ENCODE measurements at regions not wholly inside any gene's neighbourhood (a gene's known extent, or its start where the extent isn't known, plus 50 kb on each side); places are given as distances from the start of the nearest gene placed in this dataset.
A peak's percentile ranks its signal among the peaks of the same experiment; 100 is the strongest.

DNA sequence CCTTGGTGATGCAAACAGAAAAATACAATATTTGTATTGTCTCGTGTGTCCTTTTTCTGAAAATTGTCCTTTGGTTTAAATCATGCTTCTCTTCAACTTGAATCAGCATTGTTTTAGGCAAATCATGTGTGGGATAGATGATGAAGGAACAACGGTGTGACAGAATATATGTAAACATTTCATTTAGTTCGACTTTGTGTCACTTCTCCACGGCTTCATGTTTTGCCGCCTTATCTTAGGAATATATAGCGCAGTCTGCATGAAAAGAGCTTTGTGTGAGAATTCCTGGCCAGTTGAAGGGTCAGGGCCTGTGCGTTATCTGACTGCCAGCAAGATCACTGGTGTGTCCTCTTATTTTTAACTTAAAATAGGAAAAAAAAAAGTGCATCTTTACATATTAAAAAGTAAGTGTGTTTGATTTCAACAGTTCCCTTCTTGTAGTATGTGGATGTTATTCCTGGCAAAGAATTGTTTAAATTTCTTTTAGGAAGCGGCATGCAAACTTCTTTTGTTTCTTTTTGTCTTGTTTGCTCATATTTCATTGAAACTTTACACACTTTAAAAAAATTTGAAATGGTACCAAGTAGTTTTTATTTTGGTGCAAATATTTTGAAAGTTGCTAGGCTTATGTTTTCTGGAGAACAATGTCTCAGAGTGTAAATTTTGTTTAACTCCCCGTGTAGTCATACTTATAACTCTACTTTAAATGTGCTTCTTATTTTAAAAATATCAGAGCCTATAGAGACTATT is 465.2 kb downstream of the USP25 start:
- Mint-ChIP-seq H3K36me3 (ENCODE audit: low read depth, unreplicated experiment) (no peaks in the 10 kb centered on the region), H3K9me3 (ENCODE audit: unreplicated experiment) (peaks cover 6% of the 10 kb centered on the region), H3K27me3 (ENCODE audit: unreplicated experiment) (no peaks in the 10 kb centered on the region), H3K27ac (ENCODE audit: unreplicated experiment) (peak overlapping the region; percentile 84), H3K4me3 (ENCODE audit: unreplicated experiment) (peak overlapping the region; percentile 86), H3K4me1 (ENCODE audit: unreplicated experiment) (peaks cover 29% of the 10 kb centered on the region)
- no peak for DNase-seq (ENCODE audit: low spot score)
- TF ChIP-seq, protein P1, sequence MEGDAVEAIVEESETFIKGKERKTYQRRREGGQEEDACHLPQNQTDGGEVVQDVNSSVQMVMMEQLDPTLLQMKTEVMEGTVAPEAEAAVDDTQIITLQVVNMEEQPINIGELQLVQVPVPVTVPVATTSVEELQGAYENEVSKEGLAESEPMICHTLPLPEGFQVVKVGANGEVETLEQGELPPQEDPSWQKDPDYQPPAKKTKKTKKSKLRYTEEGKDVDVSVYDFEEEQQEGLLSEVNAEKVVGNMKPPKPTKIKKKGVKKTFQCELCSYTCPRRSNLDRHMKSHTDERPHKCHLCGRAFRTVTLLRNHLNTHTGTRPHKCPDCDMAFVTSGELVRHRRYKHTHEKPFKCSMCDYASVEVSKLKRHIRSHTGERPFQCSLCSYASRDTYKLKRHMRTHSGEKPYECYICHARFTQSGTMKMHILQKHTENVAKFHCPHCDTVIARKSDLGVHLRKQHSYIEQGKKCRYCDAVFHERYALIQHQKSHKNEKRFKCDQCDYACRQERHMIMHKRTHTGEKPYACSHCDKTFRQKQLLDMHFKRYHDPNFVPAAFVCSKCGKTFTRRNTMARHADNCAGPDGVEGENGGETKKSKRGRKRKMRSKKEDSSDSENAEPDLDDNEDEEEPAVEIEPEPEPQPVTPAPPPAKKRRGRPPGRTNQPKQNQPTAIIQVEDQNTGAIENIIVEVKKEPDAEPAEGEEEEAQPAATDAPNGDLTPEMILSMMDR (IDR thresholded peaks at IDR 0.05; ENCODE audit: unreplicated experiment), result no peak

DNA sequence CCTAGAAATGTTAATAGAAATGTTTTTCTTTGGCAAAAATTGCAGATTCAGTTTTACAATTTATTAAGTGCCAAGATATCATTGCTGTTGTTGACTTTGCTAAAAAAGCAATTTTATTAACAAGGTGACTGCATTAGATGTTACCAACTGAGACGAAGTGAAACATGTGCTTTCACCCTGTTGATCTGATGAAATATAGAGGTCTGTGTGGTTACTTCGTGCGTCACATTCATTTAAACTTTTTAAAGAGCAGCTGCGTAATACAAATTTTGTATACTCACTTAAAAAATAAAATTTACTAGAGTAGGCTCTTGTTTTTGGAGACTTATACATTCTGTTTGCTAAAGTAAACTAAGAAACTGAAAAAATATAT is 465.7 kb downstream of the USP25 start:
- peaks cover 6% of the 10 kb centered on the region for H3K9me3 Mint-ChIP-seq (ENCODE audit: unreplicated experiment)

DNA sequence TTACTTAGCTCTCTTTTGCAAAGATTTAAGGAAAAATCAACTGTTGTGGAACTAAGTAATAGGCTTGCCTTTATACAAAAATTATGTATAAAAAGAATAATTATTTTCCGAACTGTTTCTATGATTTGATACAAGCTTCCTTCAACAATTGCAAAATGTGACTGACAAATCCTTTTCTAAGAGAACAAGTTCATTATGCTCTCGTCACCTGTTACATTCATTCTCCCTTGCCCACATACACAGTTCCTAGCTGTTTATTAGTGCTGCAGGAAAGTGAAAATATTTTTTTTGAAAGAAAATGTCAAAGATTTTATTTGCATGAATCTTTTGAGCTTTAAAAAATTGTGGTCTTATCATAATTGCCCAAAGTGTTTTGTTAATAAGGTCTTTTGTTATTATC is 466.2 kb downstream of the USP25 start:
- H3K27ac Mint-ChIP-seq (ENCODE audit: unreplicated experiment), result no peak overlapping the region
- TF ChIP-seq, protein P1 (IDR thresholded peaks at IDR 0.05; ENCODE audit: unreplicated experiment), result no peak
- peaks cover 6% of the 10 kb centered on the region for H3K9me3 Mint-ChIP-seq (ENCODE audit: unreplicated experiment)
- no peaks in the 10 kb centered on the region for H3K27me3 Mint-ChIP-seq (ENCODE audit: unreplicated experiment)
- no peak for DNase-seq (ENCODE audit: low spot score)
- H3K4me1 Mint-ChIP-seq (ENCODE audit: unreplicated experiment), result peaks cover 29% of the 10 kb centered on the region
- H3K4me3 Mint-ChIP-seq (ENCODE audit: unreplicated experiment), result peak overlapping the region; percentile 82
- peaks cover under 1% of the 10 kb centered on the region for H3K36me3 Mint-ChIP-seq (ENCODE audit: low read depth, unreplicated experiment)

More for the DNA sequence above, 465.7 kb downstream of the USP25 start:
- Mint-ChIP-seq H3K27ac (ENCODE audit: unreplicated experiment) (peak overlapping the region; percentile 84), H3K4me3 (ENCODE audit: unreplicated experiment) (peak overlapping the region; percentile 81), H3K4me1 (ENCODE audit: unreplicated experiment) (peaks cover 29% of the 10 kb centered on the region), H3K27me3 (ENCODE audit: unreplicated experiment) (no peaks in the 10 kb centered on the region), H3K36me3 (ENCODE audit: low read depth, unreplicated experiment) (no peaks in the 10 kb centered on the region)
- TF ChIP-seq, protein P1 (IDR thresholded peaks at IDR 0.05; ENCODE audit: unreplicated experiment), result no peak
- DNase-seq (ENCODE audit: low spot score), result no peak

DNA sequence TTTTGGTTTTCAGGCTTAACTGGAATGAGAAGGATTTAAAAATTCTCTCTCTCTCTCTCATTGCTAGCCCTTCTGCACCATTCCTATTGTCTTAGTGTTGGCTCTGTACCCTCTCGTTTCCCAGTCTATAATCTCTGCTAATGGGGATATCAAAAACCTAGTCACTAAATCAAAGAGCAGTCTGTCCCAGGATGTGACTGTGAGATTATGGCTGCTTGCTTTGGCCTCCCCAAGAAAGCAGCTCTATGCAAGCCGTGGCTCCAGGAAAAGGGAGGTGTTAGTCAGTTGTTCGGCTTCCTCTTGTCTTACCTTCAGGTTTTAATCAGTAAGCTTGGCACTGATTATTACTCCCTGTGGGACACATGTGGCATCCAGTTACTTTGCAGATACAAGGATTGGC is 468.8 kb downstream of the USP25 start:
- H3K4me3 Mint-ChIP-seq (ENCODE audit: unreplicated experiment), result no peak overlapping the region
- H3K9me3 Mint-ChIP-seq (ENCODE audit: unreplicated experiment), result peaks cover 6% of the 10 kb centered on the region
- no peak overlapping the region for H3K27ac Mint-ChIP-seq (ENCODE audit: unreplicated experiment)
- TF ChIP-seq, protein P1 (IDR thresholded peaks at IDR 0.05; ENCODE audit: unreplicated experiment), result no peak
- H3K27me3 Mint-ChIP-seq (ENCODE audit: unreplicated experiment), result no peaks in the 10 kb centered on the region
- no peak for DNase-seq (ENCODE audit: low spot score)
- peaks cover 4% of the 10 kb centered on the region for H3K36me3 Mint-ChIP-seq (ENCODE audit: low read depth, unreplicated experiment)
- H3K4me1 Mint-ChIP-seq (ENCODE audit: unreplicated experiment), result peaks cover 23% of the 10 kb centered on the region

DNA sequence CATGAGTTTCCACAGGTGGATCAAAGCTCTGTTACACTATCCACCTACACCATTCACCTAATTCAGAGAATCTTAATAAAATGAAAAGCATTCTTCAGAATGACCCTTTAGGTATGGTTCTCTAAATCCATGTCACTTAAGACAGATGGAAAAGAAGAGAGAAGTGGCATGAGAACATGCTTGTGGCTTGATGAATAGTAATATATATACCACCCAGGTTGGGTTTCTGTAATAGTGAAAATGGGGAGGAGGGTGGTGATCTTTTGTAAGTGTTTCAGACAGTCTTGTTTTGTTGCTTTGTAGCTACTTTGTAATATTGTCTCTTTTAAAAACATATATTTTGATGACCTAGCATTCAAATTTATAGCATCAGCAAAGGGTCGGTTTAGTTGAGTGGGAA is 469.8 kb downstream of the USP25 start:
- no peak overlapping the region for H3K4me3 Mint-ChIP-seq (ENCODE audit: unreplicated experiment)
- peaks cover 4% of the 10 kb centered on the region for H3K36me3 Mint-ChIP-seq (ENCODE audit: low read depth, unreplicated experiment)
- no peak for DNase-seq (ENCODE audit: low spot score)
- peaks cover 16% of the 10 kb centered on the region for H3K4me1 Mint-ChIP-seq (ENCODE audit: unreplicated experiment)
- H3K9me3 Mint-ChIP-seq (ENCODE audit: unreplicated experiment), result peaks cover 6% of the 10 kb centered on the region
- TF ChIP-seq, protein P1 (IDR thresholded peaks at IDR 0.05; ENCODE audit: unreplicated experiment), result no peak
- no peak overlapping the region for H3K27ac Mint-ChIP-seq (ENCODE audit: unreplicated experiment)
- H3K27me3 Mint-ChIP-seq (ENCODE audit: unreplicated experiment), result no peaks in the 10 kb centered on the region
